A673 (cell line): ENCODE measurements at regions not wholly inside any gene's neighbourhood (a gene's known extent, or its start where the extent isn't known, plus 50 kb on each side); places are given as distances from the start of the nearest gene placed in this dataset.

Experiments used
- EZH2 ChIP-seq: fragments of 200-600 bp; sonication (generic); IDR thresholded peaks from 2 replicates; pipeline ENCODE4 v1.6.1; 2017; ENCODE audit warnings: borderline replicate concordance, low read depth, mild to moderate bottlenecking, mixed read lengths, antibody characterized with exemption, low read length; ENCODE audit not compliant: poor library complexity, severe bottlenecking
- TF ChIP-seq, protein P1 (sequence below): fragments of 300-800, 200-600 bp; sonication (generic); conservative IDR thresholded peaks from 2 replicates; pipeline ENCODE4 v1.5.1; 2017; ENCODE audit warnings: low read depth, mild to moderate bottlenecking, antibody characterized with exemption, low read length, moderate library complexity, mixed read lengths

GRCh38 chr3:111325160-111325718, 216.8 kb upstream of the CD96 start:
- no peak for TF ChIP-seq EZH2
- TF ChIP-seq, protein P1, sequence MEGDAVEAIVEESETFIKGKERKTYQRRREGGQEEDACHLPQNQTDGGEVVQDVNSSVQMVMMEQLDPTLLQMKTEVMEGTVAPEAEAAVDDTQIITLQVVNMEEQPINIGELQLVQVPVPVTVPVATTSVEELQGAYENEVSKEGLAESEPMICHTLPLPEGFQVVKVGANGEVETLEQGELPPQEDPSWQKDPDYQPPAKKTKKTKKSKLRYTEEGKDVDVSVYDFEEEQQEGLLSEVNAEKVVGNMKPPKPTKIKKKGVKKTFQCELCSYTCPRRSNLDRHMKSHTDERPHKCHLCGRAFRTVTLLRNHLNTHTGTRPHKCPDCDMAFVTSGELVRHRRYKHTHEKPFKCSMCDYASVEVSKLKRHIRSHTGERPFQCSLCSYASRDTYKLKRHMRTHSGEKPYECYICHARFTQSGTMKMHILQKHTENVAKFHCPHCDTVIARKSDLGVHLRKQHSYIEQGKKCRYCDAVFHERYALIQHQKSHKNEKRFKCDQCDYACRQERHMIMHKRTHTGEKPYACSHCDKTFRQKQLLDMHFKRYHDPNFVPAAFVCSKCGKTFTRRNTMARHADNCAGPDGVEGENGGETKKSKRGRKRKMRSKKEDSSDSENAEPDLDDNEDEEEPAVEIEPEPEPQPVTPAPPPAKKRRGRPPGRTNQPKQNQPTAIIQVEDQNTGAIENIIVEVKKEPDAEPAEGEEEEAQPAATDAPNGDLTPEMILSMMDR, result no peak
